H9 (cell line): ENCODE measurements at regions not wholly inside any gene's neighbourhood (a gene's known extent, or its start where the extent isn't known, plus 50 kb on each side); places are given as distances from the start of the nearest gene placed in this dataset.

ENCODE experiments used
- DNase-seq: peaks from one replicate; pipeline ENCODE4 v3.0.0-alpha.2; 2017
- H2AFZ ChIP-seq: one replicate; pipeline ENCODE4 v1.6.1; 2013; ENCODE audit warnings: mild to moderate bottlenecking, low read length, control low read depth, moderate library complexity
- H2AK5ac ChIP-seq: 2 replicates; pipeline ENCODE4 v1.6.1; 2013; ENCODE audit warnings: low read length, control low read depth, mixed read lengths; ENCODE audit not compliant: insufficient read length
- H2BK120ac ChIP-seq: one replicate; pipeline ENCODE4 v1.6.1; 2013; ENCODE audit warnings: low read depth, mild to moderate bottlenecking, low read length, control low read depth, inconsistent platforms; ENCODE audit not compliant: poor library complexity, severe bottlenecking
- H2BK12ac ChIP-seq: 2 replicates; pipeline ENCODE4 v1.6.1; 2013; ENCODE audit warnings: low read length, control low read depth, mixed read lengths, low read depth; ENCODE audit not compliant: insufficient read length
- H2BK15ac ChIP-seq: 2 replicates; pipeline ENCODE4 v1.6.1; 2013; ENCODE audit warnings: low read depth, low read length, control low read depth
- H2BK20ac ChIP-seq: one replicate; pipeline ENCODE4 v1.6.1; 2013; ENCODE audit warnings: low read depth, mild to moderate bottlenecking, low read length, control low read depth, inconsistent platforms; ENCODE audit not compliant: poor library complexity, severe bottlenecking
- H2BK5ac ChIP-seq: 2 replicates; pipeline ENCODE4 v1.6.1; 2013; ENCODE audit warnings: low read length, control low read depth, mixed read lengths; ENCODE audit not compliant: insufficient read length
- H3K14ac ChIP-seq: 2 replicates; pipeline ENCODE4 v1.6.1; 2013; ENCODE audit warnings: low read length, control low read depth; ENCODE audit not compliant: insufficient read depth
- H3K18ac ChIP-seq: 2 replicates; pipeline ENCODE4 v1.6.1; 2013; ENCODE audit warnings: low read depth, mild to moderate bottlenecking, mixed read lengths, low read length, control low read depth; ENCODE audit not compliant: insufficient read length
- H3K23ac ChIP-seq: 2 replicates; pipeline ENCODE4 v1.6.1; 2013; ENCODE audit warnings: low read length, control low read depth, mixed read lengths, low read depth; ENCODE audit not compliant: insufficient read length
- H3K23me2 ChIP-seq: 2 replicates; pipeline ENCODE4 v1.6.1; 2013; ENCODE audit warnings: low read depth, mild to moderate bottlenecking, mixed read lengths, low read length, control low read depth; ENCODE audit not compliant: insufficient read length, poor library complexity, severe bottlenecking
- H3K27ac ChIP-seq: 2 replicates; pipeline ENCODE4 v1.5.1; 2013; ENCODE audit warnings: low read length, control low read depth, mixed read lengths, low read depth; ENCODE audit not compliant: insufficient read length
- H3K27me3 ChIP-seq: 2 replicates; pipeline ENCODE4 v1.6.1; 2013; ENCODE audit warnings: low read length, control low read depth, inconsistent platforms; ENCODE audit not compliant: insufficient read depth
- H3K4ac ChIP-seq: 2 replicates; pipeline ENCODE4 v1.6.1; 2013; ENCODE audit warnings: low read depth, mild to moderate bottlenecking, control low read depth, inconsistent platforms, low read length, moderate library complexity
- H3K4me1 ChIP-seq: 2 replicates; pipeline ENCODE4 v1.6.1; 2013; ENCODE audit warnings: low read length, control low read depth, inconsistent platforms; ENCODE audit not compliant: insufficient read depth
- H3K4me2 ChIP-seq: 2 replicates; pipeline ENCODE4 v1.6.1; 2013; ENCODE audit warnings: low read length, control low read depth, mixed read lengths; ENCODE audit not compliant: insufficient read length, insufficient read depth
- H3K56ac ChIP-seq: 2 replicates; pipeline ENCODE4 v1.6.1; 2013; ENCODE audit warnings: low read depth, mild to moderate bottlenecking, mixed read lengths, low read length, control low read depth; ENCODE audit not compliant: insufficient read length
- H3K79me1 ChIP-seq: 2 replicates; pipeline ENCODE4 v1.6.1; 2013; ENCODE audit warnings: low read depth, mild to moderate bottlenecking, moderate library complexity, low read length, control low read depth, inconsistent platforms; ENCODE audit not compliant: insufficient read depth, poor library complexity, severe bottlenecking
- H3K79me2 ChIP-seq: 2 replicates; pipeline ENCODE4 v1.6.1; 2013; ENCODE audit warnings: low read length, control low read depth, inconsistent platforms; ENCODE audit not compliant: insufficient read depth
- H3K9ac ChIP-seq: 2 replicates; pipeline ENCODE4 v1.6.1; 2013; ENCODE audit warnings: low read length, control low read depth, mixed read lengths; ENCODE audit not compliant: insufficient read length; ENCODE audit errors: extremely low read depth
- H3K9me3 ChIP-seq: one replicate; pipeline ENCODE4 v1.6.1; 2013; ENCODE audit warnings: low read depth, low read length, inconsistent platforms; ENCODE audit not compliant: control insufficient read depth
- H3T11ph ChIP-seq: one replicate; pipeline ENCODE4 v1.6.1; 2013; ENCODE audit warnings: mild to moderate bottlenecking, low read length, control low read depth, inconsistent platforms
- H4K20me1 ChIP-seq: one replicate; pipeline ENCODE4 v1.6.1; 2013; ENCODE audit not compliant: control insufficient read depth, insufficient read length, insufficient read depth
- H4K5ac ChIP-seq: 2 replicates; pipeline ENCODE4 v1.6.1; 2013; ENCODE audit warnings: low read depth, mild to moderate bottlenecking, mixed read lengths, low read length, control low read depth; ENCODE audit not compliant: insufficient read length
- H4K8ac ChIP-seq: replicated peaks from 2 replicates; pipeline ENCODE4 v1.6.1; 2013; ENCODE audit warnings: low read length, control low read depth, mixed read lengths, low read depth; ENCODE audit not compliant: insufficient read length
- H4K91ac ChIP-seq: 2 replicates; pipeline ENCODE4 v1.6.1; 2013; ENCODE audit warnings: low read depth, mild to moderate bottlenecking, moderate library complexity, mixed read lengths, low read length, control low read depth; ENCODE audit not compliant: insufficient read length
- H3K27ac Mint-ChIP-seq, 3 experiments: 2 replicates in 2 of 3; 3 replicates in 1 of 3; pipeline ENCODE4 v1.8.0; 2020 to 2021; ENCODE audit warnings: mixed read lengths in 3 of 3, mild to moderate bottlenecking in 1 of 3, moderate library complexity in 1 of 3
- H3K27me3 Mint-ChIP-seq: 2 replicates; pipeline ENCODE4 v1.8.0; 2021; ENCODE audit warnings: low read depth, mild to moderate bottlenecking, moderate library complexity, mixed read lengths
- H3K36me3 Mint-ChIP-seq, 3 experiments: 2 replicates in 2 of 3; 3 replicates in 1 of 3; pipeline ENCODE4 v1.8.0; 2020 to 2021; ENCODE audit warnings: low read depth in 3 of 3, mixed read lengths in 3 of 3; ENCODE audit not compliant: insufficient read depth in 1 of 3
- H3K4me1 Mint-ChIP-seq, 2 experiments: 2 replicates each; pipeline ENCODE4 v1.8.0; 2020; ENCODE audit warnings: mixed read lengths in 2 of 2
- H3K4me3 Mint-ChIP-seq, 2 experiments: 2 replicates in 1 of 2; 3 replicates in 1 of 2; pipeline ENCODE4 v1.8.0; 2020 to 2021; ENCODE audit warnings: mild to moderate bottlenecking in 2 of 2, mixed read lengths in 2 of 2, moderate library complexity in 1 of 2
- H3K9me3 Mint-ChIP-seq, 2 experiments: 2 replicates in 1 of 2; 3 replicates in 1 of 2; pipeline ENCODE4 v1.8.0; 2020; ENCODE audit warnings: mild to moderate bottlenecking in 2 of 2, mixed read lengths in 2 of 2, moderate library complexity in 1 of 2
- CTCF ChIP-seq: fragments of 200-600 bp; sonication (generic); conservative IDR thresholded peaks from 3 replicates; pipeline ENCODE4 v1.8.0; 2021; ENCODE audit warnings: antibody characterized with exemption, mild to moderate bottlenecking
- WGBS: extraction: QIAGEN DNeasy Blood & Tissue Kit; methylation state at CpG from one replicate; pipeline ENCODE4 v1.1.7; 2013; ENCODE audit warnings: missing lambda C conversion rate, low lambda C conversion rate, mixed read lengths; ENCODE audit not compliant: insufficient read length; ENCODE audit errors: extremely low coverage; 5-methylcytosine and 5-hydroxymethylcytosine counted together

- Mint-ChIP-seq H3K9me3 (peaks cover 95% of the 10 kb centered on the region in 2 experiments), H3K27ac (no peak overlapping the region), H3K4me3 (no peak overlapping the region), H3K36me3 (peaks cover 6 to 46% (median 22%) of the 10 kb centered on the region in 3 experiments), H3K27me3 (peaks cover 4% of the 10 kb centered on the region), H3K4me1 (no peaks in the 10 kb centered on the region)
- WGBS, result 100% methylated on average over 1 of the region's 9 CpGs
- Histone ChIP-seq H3K9me3 (peaks cover 20% of the 10 kb centered on the region), H2BK12ac (no peak overlapping the region), H2AFZ (no peak overlapping the region), H3K4me1 (no peaks in the 10 kb centered on the region), H3K27me3 (no peaks in the 10 kb centered on the region), H3K18ac (no peak overlapping the region), H4K8ac (no peak overlapping the region), H4K5ac (no peak overlapping the region), H3K23me2 (no peaks in the 10 kb centered on the region), H2BK5ac (no peak overlapping the region), H3K4me2 (no peak overlapping the region), H4K91ac (no peak overlapping the region), H3K27ac (no peak overlapping the region), H3K79me2 (no peaks in the 10 kb centered on the region), H2BK20ac (no peak overlapping the region), H3K4ac (no peak overlapping the region), H2BK120ac (no peak overlapping the region), H3K56ac (no peak overlapping the region), H3K23ac (no peak overlapping the region), H3K9ac (no peak overlapping the region), H2AK5ac (no peak overlapping the region), H4K20me1 (no peaks in the 10 kb centered on the region), H3K79me1 (no peaks in the 10 kb centered on the region), H3K14ac (no peak overlapping the region), H2BK15ac (no peak overlapping the region), H3T11ph (no peak overlapping the region)
- TF ChIP-seq CTCF, result no peak
- DNase-seq, result no peak
These were observed 642.5 kb downstream of the ACTR3B start for GRCh38 chr7:153401795-153402720.
